HPDE6-E6E7 (cell line): ENCODE measurements at regions not wholly inside any gene's neighbourhood (a gene's known extent, or its start where the extent isn't known, plus 50 kb on each side); places are given as distances from the start of the nearest gene placed in this dataset.

Source experiments
- DNase-seq: peaks from one replicate; pipeline ENCODE4 v3.0.0; 2011; ENCODE audit warnings: missing footprints; ENCODE audit errors: extremely low spot score

DNA sequence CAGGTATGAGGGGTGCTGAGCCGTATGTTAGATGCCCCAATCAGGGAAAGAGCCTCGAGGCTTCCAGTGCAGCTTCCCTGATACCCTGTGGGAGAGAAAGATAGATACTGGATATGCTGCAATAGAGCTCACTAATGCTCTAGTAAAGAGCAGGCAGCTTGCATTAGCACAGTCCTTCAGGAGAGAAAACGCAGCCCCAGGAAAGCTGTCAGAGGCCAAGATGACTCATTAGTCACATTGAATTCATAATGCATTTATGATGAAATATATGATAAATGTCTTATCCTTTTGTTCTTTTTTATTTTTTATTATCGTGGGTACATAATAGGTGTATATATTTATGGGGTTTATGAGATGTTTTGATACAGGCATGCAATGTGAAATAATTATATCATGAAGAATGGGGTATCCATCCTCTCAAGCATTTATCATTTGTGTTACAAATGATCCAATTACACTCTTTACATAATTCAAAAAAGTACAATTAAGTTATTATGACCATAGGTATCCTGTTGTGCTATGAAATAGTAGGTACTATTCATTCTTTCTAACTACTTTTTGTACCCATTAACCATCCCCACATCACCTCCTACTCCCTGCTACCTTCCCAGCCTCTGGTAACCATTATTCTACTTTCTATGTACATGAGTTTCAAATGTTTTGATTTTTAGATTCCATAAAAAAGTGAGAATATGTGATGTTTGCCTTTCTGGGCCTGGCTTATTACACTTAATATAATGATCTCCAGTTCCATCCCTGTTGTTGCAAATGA lies 94.5 kb upstream of the TOP3B start:
- no peak for DNase-seq

DNA sequence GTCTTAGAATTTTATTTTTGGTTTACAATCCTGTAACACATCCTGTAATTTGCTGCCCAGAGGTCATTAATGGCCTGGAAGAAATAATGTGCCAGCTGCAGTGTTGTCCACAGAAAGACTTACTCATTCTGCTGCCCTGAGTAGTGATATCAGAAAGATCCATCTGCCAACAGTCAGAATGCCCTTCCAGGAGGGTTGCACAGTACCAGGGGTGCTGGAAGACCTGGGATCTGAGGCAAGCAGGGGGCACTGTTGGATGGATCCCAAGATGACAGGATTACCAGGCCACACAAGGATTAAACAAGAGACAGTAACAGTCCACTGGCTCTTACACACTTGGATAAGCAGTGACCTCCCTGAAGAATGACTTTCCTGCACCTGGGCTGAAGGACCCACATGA lies 93.8 kb upstream of the TOP3B start:
- DNase-seq, result no peak

DNA sequence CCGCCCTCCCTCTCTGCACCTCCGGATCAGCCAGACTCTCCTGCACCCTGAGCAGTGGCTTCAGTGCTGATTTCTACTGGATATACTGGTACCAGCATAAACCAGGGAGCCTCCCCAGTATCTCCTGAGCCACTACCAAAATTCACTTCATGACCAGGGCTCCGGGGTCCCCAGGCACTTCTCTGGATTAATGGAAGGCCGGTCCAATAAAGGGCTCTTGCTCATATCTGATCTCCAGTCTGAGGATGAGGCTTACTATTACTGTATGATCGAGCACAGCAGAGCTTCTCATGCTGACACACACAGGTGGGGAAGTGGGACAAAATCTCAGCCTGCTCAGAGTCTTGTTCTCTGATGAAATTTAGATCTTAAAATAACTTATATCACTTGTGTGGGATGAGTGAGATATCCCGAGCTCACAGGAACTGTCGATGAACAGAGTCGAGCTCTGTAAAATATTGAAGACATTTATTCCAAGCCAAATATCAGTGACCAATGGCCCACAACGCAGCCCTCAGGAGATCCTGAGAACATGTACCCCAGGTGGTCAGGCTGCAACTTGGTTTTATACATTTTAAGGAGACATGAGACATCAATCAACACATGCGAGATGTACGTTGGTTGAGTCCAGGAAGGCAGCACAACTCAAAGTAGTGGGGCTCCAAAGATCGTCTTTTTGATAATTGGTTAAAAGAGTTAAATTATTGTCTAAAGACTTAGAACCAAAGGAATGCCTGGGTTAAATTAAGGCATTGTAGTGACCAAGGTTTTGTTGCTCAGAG lies 93.0 kb upstream of the TOP3B start:
- DNase-seq, result no peak

DNA sequence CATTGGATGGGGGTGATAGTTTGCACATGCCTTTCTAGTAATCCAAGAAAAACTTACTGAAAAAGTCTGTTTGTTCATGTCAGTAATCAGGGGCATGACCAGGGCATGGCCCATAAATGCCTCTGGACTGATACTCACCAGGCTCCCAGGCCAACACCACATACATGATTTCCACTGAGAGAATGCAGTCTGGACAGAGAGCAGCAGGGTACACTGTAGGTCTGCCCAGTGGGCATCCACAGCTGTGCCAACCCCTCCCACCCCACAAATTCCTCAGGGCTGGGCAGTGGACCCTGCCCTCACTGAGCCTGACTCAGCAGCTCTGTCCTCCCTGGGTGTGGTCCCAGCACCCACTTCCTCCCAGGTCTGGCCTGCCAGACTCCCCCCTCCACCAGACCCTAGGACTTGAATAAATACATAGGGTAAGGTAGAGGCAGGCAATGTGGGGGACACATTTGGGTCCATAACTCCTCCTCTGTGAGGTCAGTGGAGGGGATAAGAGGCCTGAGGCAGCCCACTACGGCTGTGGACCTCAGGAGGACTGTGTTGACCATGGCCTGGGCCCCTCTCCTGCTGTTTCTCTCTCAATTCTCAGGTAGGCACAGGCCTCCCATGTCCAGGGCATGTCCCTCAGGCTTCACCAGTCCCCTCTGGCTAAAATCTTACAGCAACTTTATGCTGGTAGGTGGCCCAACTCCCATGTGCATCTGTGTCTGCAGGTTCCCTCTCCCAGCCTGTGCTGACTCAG lies 92.2 kb upstream of the TOP3B start:
- DNase-seq, result no peak

DNA sequence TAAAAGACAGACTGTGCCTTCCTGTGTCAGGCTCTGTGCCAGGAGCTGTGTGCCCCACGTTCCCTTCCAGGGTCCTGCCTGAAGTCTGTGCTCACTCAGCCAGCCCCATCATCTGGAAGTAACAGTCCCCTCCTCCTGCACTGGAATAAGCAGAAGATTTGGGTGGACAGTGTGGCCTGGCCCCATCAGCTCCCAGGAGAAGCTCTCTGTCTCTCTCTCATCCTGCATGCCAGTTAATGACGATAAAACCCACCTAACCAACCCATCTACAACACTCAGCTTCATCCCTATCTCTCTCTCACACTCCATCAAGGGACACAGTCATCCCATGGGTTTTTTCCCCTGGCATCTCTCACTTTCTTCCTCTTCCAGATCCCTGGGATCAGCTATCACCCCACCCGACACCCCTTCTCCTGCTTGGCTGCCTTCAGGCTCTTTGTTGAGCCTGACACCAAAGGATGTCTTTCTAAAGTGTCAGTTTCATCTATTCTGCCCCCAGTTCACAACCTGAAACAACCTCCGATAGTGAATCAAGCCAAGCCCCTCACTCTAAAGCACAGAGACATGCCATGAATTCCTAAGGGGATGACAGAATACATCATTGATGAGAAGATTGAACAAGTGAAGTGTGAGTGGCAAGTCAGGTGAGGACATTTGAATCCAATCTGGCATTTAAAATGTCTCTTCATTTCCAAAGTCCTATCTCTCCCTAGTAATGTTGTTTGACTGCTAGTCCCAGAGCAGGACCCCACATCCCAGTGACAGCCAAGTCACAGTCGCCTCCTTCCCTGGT lies 91.4 kb upstream of the TOP3B start:
- no peak for DNase-seq

DNA sequence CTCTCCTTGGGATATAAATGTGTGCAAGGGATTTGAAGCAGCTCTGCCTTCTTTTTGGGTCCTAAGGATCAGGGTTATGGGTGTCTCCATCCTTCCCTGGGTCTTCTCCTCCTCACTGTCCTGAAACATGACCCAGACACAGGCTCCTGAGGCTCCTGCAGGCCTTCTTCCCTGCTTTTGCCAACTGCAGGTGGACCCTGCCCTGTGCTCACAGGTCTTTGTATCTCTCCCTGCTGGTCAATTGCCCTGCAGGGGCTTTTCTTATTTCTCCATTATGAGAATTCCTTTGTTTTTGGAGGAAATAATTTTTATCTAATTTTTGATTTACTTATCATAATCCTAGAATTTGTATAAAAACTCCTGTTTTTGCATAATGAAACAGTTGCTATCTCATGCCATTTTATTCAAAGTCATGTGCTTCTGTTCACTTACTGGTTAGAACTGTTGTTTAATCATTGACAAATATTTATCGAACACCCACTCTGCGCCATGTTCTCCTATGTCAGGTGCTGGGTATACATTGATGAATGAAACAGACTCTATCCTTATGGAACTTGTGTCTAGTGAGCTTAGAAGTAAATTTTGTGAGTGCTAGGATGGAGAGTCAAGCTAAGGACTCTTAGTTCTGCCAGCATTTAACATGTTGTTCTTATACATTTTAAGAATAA lies 89.7 kb upstream of the TOP3B start:
- no peak for DNase-seq

DNA sequence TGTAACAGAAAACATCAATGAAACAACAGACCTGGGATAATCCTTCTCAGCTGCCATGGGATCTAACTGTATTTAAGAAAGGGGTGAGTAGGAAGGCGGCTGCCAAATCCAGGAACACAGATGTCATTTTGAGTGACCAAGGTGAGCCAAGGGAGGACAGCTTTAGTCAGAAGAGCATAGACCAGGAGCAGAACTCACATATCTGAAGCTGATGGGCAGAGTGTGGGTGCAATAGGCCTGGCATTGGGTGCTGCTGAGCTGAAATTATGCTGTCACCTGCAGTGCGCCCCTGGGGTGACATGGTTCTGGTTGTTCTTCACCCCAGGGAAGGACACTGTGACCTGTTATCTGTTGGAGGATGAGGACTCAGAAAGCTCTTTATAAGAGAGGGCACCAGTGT lies 88.9 kb upstream of the TOP3B start:
- DNase-seq, result no peak

DNA sequence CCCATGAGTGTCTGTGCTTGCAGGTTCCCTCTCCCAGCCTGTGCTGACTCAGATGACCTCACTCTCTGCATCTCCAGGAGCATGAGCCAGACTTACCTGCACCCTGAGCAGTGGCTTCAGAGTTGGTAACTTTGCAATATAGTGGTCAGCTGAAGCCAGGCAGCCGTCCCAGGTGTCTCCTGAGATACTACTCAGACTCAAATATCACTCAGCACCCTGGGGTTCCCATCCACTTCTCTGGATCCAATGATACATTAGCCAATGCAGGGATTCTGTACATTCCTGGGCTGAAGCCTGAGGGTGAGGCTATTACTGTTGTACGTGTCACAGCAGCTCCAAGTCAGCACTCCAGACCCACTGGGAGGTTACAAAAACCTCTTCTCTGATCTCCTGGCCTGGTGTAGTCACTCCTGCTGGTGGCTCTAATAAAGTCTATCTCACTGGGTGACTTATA lies 87.8 kb upstream of the TOP3B start:
- no peak for DNase-seq

DNA sequence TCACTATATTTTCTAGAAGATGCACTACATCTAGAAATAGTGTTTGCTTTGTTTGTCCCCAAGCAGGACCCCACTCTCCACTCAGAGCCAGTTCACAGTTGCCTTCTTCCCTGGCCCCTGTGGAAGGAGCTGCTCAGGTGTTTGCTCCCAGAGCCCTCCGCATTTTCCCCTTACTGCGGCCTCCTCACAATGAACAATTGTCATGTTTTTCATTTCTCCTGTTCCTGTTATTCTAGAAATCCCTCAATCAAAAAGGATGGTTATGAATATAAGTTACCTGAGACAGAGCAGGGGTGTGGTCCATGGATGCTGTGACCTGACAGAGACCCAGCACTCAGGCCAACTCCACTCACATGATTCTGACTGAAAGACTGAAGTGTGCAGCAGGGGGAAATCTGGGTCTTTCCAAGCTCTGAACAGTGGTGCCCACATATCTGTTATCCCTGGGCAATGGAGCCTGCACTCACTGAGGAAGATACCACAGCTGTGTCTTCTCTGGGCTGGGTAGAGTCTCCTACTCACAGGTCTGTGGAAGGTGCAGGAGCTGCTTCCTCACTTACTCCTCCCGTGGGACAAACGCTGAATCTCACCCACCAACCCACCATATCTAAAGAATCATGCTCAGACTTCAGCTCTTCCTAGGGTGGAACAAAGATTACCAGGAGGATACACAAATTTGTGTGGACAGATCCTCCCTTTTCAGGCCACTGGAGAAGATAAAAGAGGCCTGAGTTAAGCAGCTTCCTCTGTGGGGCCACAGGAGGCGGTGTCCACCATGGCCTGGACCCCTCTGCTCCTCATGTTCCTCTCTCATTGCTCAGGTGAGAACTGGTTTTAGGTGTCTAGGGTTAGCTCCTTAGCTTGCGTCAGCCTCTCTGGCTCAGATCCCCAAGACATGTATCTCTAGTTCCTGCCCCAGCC lies 87.1 kb upstream of the TOP3B start:
- DNase-seq, result peak; percentile 62

DNA sequence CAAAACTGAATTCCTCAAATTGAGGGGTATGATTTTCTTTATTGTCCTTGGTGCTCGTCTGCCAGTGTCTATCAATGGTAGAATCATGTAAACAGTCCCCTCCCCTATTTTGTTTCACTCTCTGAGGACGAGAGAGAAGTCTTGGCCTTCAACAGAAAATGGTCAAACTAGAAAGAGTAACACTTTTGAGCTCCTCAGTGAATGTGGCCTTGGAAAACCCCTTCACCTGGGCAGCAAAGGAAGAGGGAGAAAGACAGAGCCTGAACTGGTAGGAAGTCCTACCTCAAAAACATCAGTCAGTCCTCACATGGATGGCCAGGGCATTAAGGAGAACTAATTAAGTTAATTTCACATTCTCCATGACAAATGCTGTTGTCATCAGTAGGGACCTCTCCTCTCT lies 86.1 kb upstream of the TOP3B start:
- no peak for DNase-seq

DNA sequence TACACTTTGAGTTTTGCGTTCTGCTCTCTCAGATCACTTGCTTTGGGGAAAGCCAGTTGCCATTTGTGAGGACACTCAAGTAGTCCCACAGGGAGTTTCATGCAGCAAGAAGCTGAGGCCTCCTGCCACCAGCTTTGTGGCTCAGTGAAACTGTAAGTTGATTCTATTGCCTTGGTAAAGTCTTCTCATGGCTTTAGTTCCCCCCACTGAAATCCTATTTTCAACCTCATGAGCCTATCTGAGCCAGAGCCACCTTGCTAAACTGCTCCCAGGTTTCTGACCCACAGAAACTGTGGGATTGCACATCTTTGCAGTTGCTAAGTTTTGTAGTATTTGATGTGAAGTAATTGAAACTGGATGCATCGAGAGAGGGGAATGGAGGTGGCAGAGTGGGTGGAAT lies 85.4 kb upstream of the TOP3B start:
- DNase-seq, result no peak

DNA sequence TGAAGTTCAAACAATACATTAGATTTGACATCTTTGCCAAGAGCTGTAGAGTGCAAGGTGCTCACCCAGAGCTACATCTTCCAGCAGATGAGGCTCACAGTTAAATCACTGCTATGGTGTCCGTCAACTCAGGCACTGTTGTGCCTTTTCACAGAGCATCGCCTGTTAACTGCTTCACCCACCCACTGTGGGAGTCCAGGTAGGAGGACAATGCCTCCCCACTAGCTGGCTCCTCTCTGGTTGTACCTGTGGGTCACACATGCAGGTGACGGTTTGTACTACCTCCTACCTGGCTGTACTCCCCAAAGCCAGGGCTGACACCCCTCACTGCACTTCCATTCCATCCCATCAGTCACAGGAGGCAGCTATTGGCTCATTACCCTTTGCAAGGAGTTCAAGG lies 84.6 kb upstream of the TOP3B start:
- DNase-seq, result no peak

DNA sequence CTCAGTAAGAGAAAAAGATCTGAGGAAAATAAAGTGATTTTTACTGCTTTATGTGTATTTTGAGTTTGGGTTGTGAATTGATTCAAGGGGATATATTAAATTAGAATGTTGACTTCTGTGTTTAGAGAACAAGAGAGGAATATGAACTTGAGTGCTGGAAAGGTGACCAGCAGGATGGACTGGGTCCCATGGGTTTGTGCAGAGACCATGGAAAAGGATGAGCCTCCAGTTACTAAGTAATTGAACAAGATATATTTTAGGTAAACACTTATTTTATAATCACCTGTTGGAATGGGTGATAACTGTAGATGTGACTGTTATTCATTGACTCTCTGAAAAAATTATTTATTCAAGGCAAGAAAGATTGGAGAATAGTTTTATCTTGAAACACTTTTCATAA lies 82.0 kb upstream of the TOP3B start:
- DNase-seq, result no peak

DNA sequence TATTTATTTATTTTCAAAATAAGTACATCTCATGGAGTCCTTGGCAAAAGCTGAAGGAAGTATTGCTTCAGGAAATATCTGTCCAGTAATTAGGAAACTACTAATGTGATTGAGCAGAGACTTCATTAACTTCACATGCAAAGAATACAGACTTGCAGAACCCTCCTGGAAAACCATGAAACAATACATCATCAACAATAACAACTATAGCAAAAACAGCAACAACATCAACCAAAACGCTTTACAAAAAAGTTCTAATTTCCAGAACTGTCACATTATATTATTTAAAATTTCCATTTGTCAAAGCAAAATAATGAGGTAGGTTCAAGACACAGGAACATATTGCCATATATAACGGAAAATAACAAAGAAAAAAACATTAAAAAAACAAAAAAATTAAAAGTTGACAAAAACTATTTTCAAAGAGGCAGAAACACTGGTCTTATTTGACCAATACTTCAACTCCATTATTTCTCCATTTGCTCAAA lies 79.8 kb upstream of the TOP3B start:
- DNase-seq, result no peak

DNA sequence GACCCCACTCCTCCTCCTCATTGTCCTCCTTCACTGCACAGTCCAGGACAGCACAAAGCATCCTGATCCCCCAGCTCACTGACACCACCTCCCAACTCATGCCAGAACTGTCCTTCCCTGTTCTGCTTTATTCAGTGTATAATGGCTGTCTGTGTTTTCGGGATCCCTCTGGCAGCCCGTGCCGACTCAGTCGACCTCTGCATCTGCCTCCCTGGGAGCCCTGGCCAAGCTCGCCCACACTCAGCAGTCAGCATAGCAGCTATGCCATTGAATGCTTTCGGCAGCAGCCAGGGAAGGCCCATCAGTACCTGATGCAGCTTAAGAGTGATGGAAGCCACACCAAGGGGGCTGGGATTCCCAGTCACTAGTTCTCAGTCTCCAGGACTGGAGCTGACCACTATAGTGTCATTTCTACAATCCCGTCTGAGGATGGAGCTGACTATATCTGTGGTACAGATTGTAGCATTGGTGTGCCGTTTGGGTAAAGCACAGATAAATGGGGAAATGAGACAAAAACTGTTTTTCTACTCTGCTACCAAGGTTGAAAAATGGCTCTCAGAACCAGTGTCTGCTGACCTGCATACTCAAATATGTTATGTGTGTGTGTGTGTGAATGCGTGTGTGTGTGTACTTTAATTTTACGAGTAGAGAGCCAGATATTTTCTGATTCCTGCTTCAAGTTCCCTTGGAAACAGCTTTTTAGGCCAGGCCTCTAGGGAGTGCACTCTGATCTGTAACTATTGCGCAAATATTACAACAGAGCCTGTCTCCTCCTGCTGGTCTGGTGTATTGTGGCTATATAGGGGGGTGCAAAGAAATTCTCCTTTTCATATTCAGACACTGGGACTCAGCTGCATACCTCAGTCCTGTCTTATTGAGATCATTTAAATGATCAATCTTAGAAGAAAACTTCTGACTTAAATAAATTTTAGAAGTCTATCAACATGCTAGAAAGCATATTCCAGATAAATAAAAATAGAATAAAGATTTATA lies 78.8 kb upstream of the TOP3B start:
- DNase-seq, result no peak

DNA sequence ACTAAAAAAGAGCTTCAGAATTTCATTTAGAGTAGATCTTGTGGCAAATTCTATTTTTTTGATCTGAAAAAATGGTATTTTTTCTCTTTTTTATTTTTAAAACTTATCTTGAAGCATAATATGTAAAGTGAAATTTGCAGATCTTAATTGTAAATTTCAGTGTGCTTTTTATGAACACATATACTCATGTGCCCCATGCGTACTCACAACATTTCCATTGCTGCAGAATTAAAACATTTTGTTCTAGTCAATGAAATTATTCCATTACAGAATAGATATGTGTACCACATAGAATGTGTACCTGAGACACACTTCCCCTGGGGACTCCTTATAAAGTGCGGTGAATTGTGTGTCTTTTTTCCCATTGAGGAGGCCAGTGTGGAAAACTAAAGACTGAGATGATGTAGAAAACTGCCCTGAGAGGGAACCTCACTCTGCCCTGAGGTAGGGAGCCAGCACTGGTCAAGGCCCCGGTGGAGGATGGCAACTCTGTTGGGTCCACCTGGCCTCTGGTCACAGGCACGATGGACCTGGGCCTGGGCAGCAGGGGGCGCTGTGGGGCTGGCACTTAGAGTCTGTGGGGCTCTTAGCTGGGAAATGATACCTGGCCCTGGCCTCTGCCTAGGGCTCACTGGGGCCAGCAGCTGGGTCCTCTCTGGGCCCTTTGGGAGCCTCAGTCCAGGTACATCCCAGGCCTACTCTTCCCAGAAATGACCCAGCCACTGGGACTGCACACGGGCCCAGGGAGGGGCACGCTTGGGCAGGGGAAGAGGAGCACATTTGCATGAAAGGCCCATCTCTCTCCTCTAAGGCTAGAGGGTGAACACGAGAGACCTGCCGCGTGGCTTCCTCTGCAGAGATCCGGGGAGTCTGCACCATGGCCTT lies 77.9 kb upstream of the TOP3B start:
- DNase-seq, result peak; percentile 74

DNA sequence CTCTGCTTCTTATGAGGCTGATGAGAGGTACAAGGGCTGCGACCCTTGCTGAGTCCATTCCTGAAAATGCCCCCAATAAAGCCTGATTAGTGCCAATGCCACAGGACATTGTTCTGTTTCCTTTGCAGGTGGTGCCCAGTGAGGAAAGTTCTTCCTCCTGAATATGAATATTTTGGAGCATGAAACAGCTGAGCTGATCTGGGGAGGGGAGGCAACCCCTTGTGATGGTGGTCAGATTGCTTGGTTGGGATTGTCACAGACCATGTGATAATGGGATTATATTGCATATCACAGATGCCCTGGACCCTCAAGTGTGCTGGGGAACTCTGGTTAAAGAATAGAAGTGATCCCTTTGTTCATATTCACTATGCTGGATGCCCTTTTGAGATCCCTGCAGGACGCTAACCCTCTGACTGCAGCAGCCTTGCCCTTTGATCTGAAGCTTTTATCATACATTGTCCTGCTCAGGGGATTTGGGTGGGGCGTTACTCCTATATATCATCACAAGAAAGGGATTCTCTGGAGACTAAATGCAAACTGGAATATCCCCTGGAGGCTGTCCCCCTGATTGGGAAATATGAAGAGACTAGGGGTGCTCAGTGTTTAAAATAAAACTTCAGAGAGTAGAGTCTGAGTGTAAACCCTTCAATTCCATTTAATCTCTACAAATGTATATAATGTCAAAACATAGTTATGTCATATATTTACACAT lies 76.9 kb upstream of the TOP3B start:
- DNase-seq, result no peak
